ENCODE measurements at regions not wholly inside any gene's neighbourhood (a gene's known extent, or its start where the extent isn't known, plus 50 kb on each side); places are given as distances from the start of the nearest gene placed in this dataset.

- no peak overlapping the region for H3K9ac ChIP-seq (ENCODE audit: low read depth, low read length)
- H3K27me3 ChIP-seq (ENCODE audit: insufficient read depth, low read length), result no peaks in the 10 kb centered on the region
- no peaks in the 10 kb centered on the region for H3K36me3 ChIP-seq (ENCODE audit: insufficient read depth, low read depth, low read length)
Observed at GRCh38 chr12:42641221-42641885, 51.8 kb upstream of the PRICKLE1 start.

DNA sequence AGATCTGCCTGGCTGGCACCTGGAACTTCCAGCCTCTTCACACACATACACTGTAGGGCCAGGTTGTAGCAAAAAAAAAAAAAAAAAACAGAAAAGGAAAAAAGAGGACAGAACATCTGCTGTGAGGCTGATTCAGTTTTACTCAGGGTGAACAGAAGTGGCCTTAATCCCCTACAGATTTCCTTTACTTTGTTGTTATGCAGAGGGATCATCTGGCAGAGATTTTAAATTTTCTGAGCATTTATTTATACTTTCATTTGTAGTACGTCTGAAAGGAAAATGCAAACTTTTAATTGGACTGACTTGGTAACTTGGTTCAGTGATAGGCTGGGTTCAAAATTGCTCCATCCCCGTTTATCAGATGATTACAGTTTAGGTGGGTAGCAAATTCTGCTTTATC, 50.8 kb upstream of the PRICKLE1 start:
- H3K4me1 ChIP-seq (ENCODE audit: insufficient read depth, low read length), result no peaks in the 10 kb centered on the region
- no peak overlapping the region for H3K4me3 ChIP-seq (ENCODE audit: low read length)
- H3K9ac ChIP-seq (ENCODE audit: low read depth, low read length), result no peak overlapping the region
- H3K36me3 ChIP-seq (ENCODE audit: insufficient read depth, low read depth, low read length), result no peaks in the 10 kb centered on the region
- H3K27ac ChIP-seq (ENCODE audit: low read length), result no peak overlapping the region
- no peaks in the 10 kb centered on the region for H3K9me3 ChIP-seq (ENCODE audit: insufficient read depth, low read depth, low read length)
- no peaks in the 10 kb centered on the region for H3K27me3 ChIP-seq (ENCODE audit: insufficient read depth, low read length)

More at GRCh38 chr12:42641221-42641885, 51.8 kb upstream of the PRICKLE1 start:
- Histone ChIP-seq H3K27ac (ENCODE audit: low read length) (no peak overlapping the region), H3K4me3 (ENCODE audit: low read length) (no peak overlapping the region), H3K9me3 (ENCODE audit: insufficient read depth, low read depth, low read length) (no peaks in the 10 kb centered on the region), H3K4me1 (ENCODE audit: insufficient read depth, low read length) (no peaks in the 10 kb centered on the region)

DNA sequence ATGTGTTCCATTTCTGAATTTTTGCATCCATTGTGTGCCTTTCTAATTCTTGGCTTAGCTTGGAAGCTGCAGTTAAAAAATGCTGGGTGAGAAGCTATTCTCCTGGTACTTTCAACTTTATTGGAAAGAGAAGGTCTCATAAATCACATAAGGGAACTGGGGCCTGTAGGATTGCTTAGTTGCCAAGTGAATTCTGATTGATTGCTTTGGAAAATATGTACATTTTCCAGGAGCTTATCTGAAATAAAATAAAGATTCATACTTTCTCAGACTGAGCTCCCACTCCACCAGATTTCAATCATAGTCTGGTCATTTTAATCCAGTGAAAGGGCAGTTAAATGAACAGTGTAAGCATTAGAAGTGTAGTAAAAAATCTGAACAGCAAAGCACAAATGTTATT, 50.0 kb upstream of the PRICKLE1 start:
- Histone ChIP-seq H3K27me3 (ENCODE audit: insufficient read depth, low read length) (no peaks in the 10 kb centered on the region), H3K4me3 (ENCODE audit: low read length) (no peak overlapping the region), H3K36me3 (ENCODE audit: insufficient read depth, low read depth, low read length) (no peaks in the 10 kb centered on the region), H3K27ac (ENCODE audit: low read length) (no peak overlapping the region), H3K9ac (ENCODE audit: low read depth, low read length) (no peak overlapping the region), H3K4me1 (ENCODE audit: insufficient read depth, low read length) (no peaks in the 10 kb centered on the region), H3K9me3 (ENCODE audit: insufficient read depth, low read depth, low read length) (no peaks in the 10 kb centered on the region)
